GM12864 (cell line): ENCODE measurements at regions not wholly inside any gene's neighbourhood (a gene's known extent, or its start where the extent isn't known, plus 50 kb on each side); places are given as distances from the start of the nearest gene placed in this dataset.

Source experiments
- DNase-seq: peaks from one replicate; pipeline ENCODE4 v3.0.0-alpha.2; 2011; ENCODE audit warnings: low read depth
- H3K4me3 ChIP-seq: 2 replicates; pipeline ENCODE4 v1.5.1; 2011; ENCODE audit warnings: mild to moderate bottlenecking, low read depth, low read length, control low read depth
- TF ChIP-seq, protein P1 (sequence below): IDR thresholded peaks from 2 replicates; pipeline ENCODE4 v1.5.1; 2011; ENCODE audit warnings: low read depth, mild to moderate bottlenecking, moderate library complexity, low read length, control low read depth, inconsistent platforms; ENCODE audit errors: missing control alignments

- TF ChIP-seq, protein P1, sequence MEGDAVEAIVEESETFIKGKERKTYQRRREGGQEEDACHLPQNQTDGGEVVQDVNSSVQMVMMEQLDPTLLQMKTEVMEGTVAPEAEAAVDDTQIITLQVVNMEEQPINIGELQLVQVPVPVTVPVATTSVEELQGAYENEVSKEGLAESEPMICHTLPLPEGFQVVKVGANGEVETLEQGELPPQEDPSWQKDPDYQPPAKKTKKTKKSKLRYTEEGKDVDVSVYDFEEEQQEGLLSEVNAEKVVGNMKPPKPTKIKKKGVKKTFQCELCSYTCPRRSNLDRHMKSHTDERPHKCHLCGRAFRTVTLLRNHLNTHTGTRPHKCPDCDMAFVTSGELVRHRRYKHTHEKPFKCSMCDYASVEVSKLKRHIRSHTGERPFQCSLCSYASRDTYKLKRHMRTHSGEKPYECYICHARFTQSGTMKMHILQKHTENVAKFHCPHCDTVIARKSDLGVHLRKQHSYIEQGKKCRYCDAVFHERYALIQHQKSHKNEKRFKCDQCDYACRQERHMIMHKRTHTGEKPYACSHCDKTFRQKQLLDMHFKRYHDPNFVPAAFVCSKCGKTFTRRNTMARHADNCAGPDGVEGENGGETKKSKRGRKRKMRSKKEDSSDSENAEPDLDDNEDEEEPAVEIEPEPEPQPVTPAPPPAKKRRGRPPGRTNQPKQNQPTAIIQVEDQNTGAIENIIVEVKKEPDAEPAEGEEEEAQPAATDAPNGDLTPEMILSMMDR = no peak
- H3K4me3 ChIP-seq = no peak overlapping the region
- DNase-seq = no peak
These were observed 318.9 kb downstream of the MAP2K6 start for GRCh38 chr17:69733171-69734012.

- no peak overlapping the region for H3K4me3 ChIP-seq
- no peak for DNase-seq
- TF ChIP-seq, protein P1 = no peak
These were observed 320.2 kb downstream of the MAP2K6 start for GRCh38 chr17:69734656-69735055.

- no peak for DNase-seq
- TF ChIP-seq, protein P1 = no peak
- no peak overlapping the region for H3K4me3 ChIP-seq
These were observed 320.8 kb downstream of the MAP2K6 start for GRCh38 chr17:69735285-69735684.

GRCh38 chr17:69743091-69743490 lies 328.6 kb downstream of the MAP2K6 start:
- TF ChIP-seq, protein P1 = no peak
- no peak overlapping the region for H3K4me3 ChIP-seq

GRCh38 chr17:69744512-69745070 lies 330.1 kb downstream of the MAP2K6 start:
- no peak for DNase-seq
- no peak overlapping the region for H3K4me3 ChIP-seq
- TF ChIP-seq, protein P1 = no peak

More at GRCh38 chr17:69743091-69743490, 328.6 kb downstream of the MAP2K6 start:
- DNase-seq = no peak

DNA sequence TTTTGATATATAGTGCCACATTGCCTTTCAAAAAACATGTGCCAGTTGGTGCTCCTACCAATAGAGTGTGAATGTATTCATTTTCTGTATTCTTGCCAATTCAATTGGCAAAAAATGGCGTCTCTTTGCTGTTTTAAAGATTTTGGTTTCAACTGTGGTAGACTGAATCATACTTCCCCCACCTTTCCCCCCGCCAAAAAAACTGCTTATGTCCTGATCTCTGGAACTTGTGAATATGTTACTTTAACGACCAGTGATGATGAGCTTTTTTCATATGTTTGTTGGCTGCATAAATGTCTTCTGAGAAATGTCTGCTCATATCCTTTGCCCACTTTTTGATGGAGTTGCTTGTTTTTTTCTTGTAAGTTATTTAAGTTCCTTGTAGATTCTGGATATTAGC lies 325.1 kb upstream of the KCNJ16 start:
- no peak for DNase-seq
- no peak overlapping the region for H3K4me3 ChIP-seq
- TF ChIP-seq, protein P1 = no peak
